Activated T-cell treated with anti-CD3 and anti-CD28 coated beads, Interleukin-2, amount 50 U/mL, for 24 hours (primary cell): ENCODE measurements at regions not wholly inside any gene's neighbourhood (a gene's known extent, or its start where the extent isn't known, plus 50 kb on each side); places are given as distances from the start of the nearest gene placed in this dataset.
"Not testable (repeated sequence)": the region's sequence is repeated elsewhere in the genome, so short reads cannot be mapped to it uniquely, and the experiment has no call there.

ENCODE experiments used
- DNase-seq: peaks from one replicate; pipeline ENCODE4 v3.0.0-alpha.2; 2020
- H3K27ac Mint-ChIP-seq: 2 replicates; pipeline ENCODE4 v1.8.0; 2020; ENCODE audit warnings: mild to moderate bottlenecking, mixed read lengths
- H3K27me3 Mint-ChIP-seq: 2 replicates; pipeline ENCODE4 v1.8.0; 2020; ENCODE audit warnings: mixed read lengths
- H3K36me3 Mint-ChIP-seq: 2 replicates; pipeline ENCODE4 v1.8.0; 2020; ENCODE audit warnings: low read depth, mixed read lengths
- H3K4me1 Mint-ChIP-seq: 2 replicates; pipeline ENCODE4 v1.8.0; 2020; ENCODE audit warnings: low read depth, mixed read lengths
- H3K4me3 Mint-ChIP-seq: 2 replicates; pipeline ENCODE4 v1.8.0; 2020; ENCODE audit warnings: mild to moderate bottlenecking, moderate library complexity, mixed read lengths
- H3K9me3 Mint-ChIP-seq: 2 replicates; pipeline ENCODE4 v1.8.0; 2020; ENCODE audit warnings: mixed read lengths

GRCh38 chr6:153984811-153985210 lies 54.2 kb upstream of the OPRM1 start:
- no peak overlapping the region for H3K4me3 Mint-ChIP-seq
- H3K36me3 Mint-ChIP-seq, result no peaks in the 10 kb centered on the region
- peaks cover 6% of the 10 kb centered on the region for H3K27me3 Mint-ChIP-seq
- no peak overlapping the region for H3K27ac Mint-ChIP-seq
- no peaks in the 10 kb centered on the region for H3K9me3 Mint-ChIP-seq
- DNase-seq, result no peak
- no peaks in the 10 kb centered on the region for H3K4me1 Mint-ChIP-seq

- Mint-ChIP-seq H3K9me3 (peaks cover 2% of the 10 kb centered on the region), H3K4me1 (peaks cover 5% of the 10 kb centered on the region), H3K27me3 (peaks cover 6% of the 10 kb centered on the region), H3K4me3 (no peak overlapping the region), H3K36me3 (no peaks in the 10 kb centered on the region), H3K27ac (no peak overlapping the region)
- no peak for DNase-seq
Measured at GRCh38 chr6:153980171-153980570, 58.9 kb upstream of the OPRM1 start.

- H3K4me1 Mint-ChIP-seq, DNase-seq, H3K27me3 Mint-ChIP-seq, H3K9me3 Mint-ChIP-seq, H3K4me3 Mint-ChIP-seq, H3K36me3 Mint-ChIP-seq, H3K27ac Mint-ChIP-seq: not testable (repeated sequence)
Measured at GRCh38 chr6:153978911-153979548, 60.0 kb upstream of the OPRM1 start.

- H3K9me3 Mint-ChIP-seq, result peaks cover 2% of the 10 kb centered on the region
- peaks cover 5% of the 10 kb centered on the region for H3K4me1 Mint-ChIP-seq
- no peak overlapping the region for H3K4me3 Mint-ChIP-seq
- H3K36me3 Mint-ChIP-seq, result no peaks in the 10 kb centered on the region
- DNase-seq, result no peak
- H3K27ac Mint-ChIP-seq, result no peak overlapping the region
- H3K27me3 Mint-ChIP-seq, result no peaks in the 10 kb centered on the region
Measured at GRCh38 chr6:153976921-153977693, 61.9 kb upstream of the OPRM1 start.

- H3K4me3 Mint-ChIP-seq, result no peak overlapping the region
- H3K36me3 Mint-ChIP-seq, result no peaks in the 10 kb centered on the region
- no peak for DNase-seq
- no peaks in the 10 kb centered on the region for H3K9me3 Mint-ChIP-seq
- H3K27me3 Mint-ChIP-seq, result no peaks in the 10 kb centered on the region
- no peak overlapping the region for H3K27ac Mint-ChIP-seq
- H3K4me1 Mint-ChIP-seq, result peaks cover 13% of the 10 kb centered on the region
Measured at GRCh38 chr6:153966001-153966400, 73.0 kb upstream of the OPRM1 start.

- Mint-ChIP-seq H3K27ac (no peak overlapping the region), H3K4me1 (peaks cover 13% of the 10 kb centered on the region), H3K9me3 (no peaks in the 10 kb centered on the region), H3K4me3 (no peak overlapping the region), H3K36me3 (no peaks in the 10 kb centered on the region), H3K27me3 (no peaks in the 10 kb centered on the region)
- DNase-seq, result no peak
Measured at GRCh38 chr6:153963352-153963751, 75.7 kb upstream of the OPRM1 start.

GRCh38 chr6:153962555-153962954 lies 76.5 kb upstream of the OPRM1 start:
- no peaks in the 10 kb centered on the region for H3K27me3 Mint-ChIP-seq
- peaks cover 13% of the 10 kb centered on the region for H3K4me1 Mint-ChIP-seq
- H3K27ac Mint-ChIP-seq, result no peak overlapping the region
- no peak overlapping the region for H3K4me3 Mint-ChIP-seq
- no peak for DNase-seq
- no peaks in the 10 kb centered on the region for H3K36me3 Mint-ChIP-seq
- H3K9me3 Mint-ChIP-seq, result no peaks in the 10 kb centered on the region

- DNase-seq, result no peak
- Mint-ChIP-seq H3K27ac (no peak overlapping the region), H3K36me3 (no peaks in the 10 kb centered on the region), H3K9me3 (no peaks in the 10 kb centered on the region), H3K27me3 (no peaks in the 10 kb centered on the region), H3K4me1 (peaks cover 4% of the 10 kb centered on the region), H3K4me3 (no peak overlapping the region)
Measured at GRCh38 chr6:153960741-153961140, 78.3 kb upstream of the OPRM1 start.

GRCh38 chr6:153960281-153960680 lies 78.8 kb upstream of the OPRM1 start:
- Mint-ChIP-seq H3K27ac (no peak overlapping the region), H3K27me3 (no peaks in the 10 kb centered on the region), H3K9me3 (no peaks in the 10 kb centered on the region), H3K36me3 (no peaks in the 10 kb centered on the region), H3K4me3 (no peak overlapping the region), H3K4me1 (peaks cover 2% of the 10 kb centered on the region)
- DNase-seq, result no peak

- no peak for DNase-seq
- H3K4me3 Mint-ChIP-seq, result no peak overlapping the region
- H3K27ac Mint-ChIP-seq, result no peak overlapping the region
- H3K36me3 Mint-ChIP-seq, result no peaks in the 10 kb centered on the region
- H3K9me3 Mint-ChIP-seq, result peaks cover 2% of the 10 kb centered on the region
- peaks cover 2% of the 10 kb centered on the region for H3K4me1 Mint-ChIP-seq
- H3K27me3 Mint-ChIP-seq, result no peaks in the 10 kb centered on the region
Measured at GRCh38 chr6:153959276-153959675, 79.8 kb upstream of the OPRM1 start.

- Mint-ChIP-seq H3K27me3 (no peaks in the 10 kb centered on the region), H3K4me3 (no peak overlapping the region)
Measured at GRCh38 chr6:153958860-153959259, 80.2 kb upstream of the OPRM1 start.

GRCh38 chr6:153957394-153957793 lies 81.6 kb upstream of the OPRM1 start:
- H3K4me1 Mint-ChIP-seq, result no peaks in the 10 kb centered on the region
- peaks cover 2% of the 10 kb centered on the region for H3K9me3 Mint-ChIP-seq
- DNase-seq, result no peak
- H3K27me3 Mint-ChIP-seq, result no peaks in the 10 kb centered on the region
- no peaks in the 10 kb centered on the region for H3K36me3 Mint-ChIP-seq
- H3K27ac Mint-ChIP-seq, result no peak overlapping the region
- no peak overlapping the region for H3K4me3 Mint-ChIP-seq

More at GRCh38 chr6:153958860-153959259, 80.2 kb upstream of the OPRM1 start:
- Mint-ChIP-seq H3K4me1 (peaks cover 2% of the 10 kb centered on the region), H3K27ac (no peak overlapping the region), H3K9me3 (peaks cover 2% of the 10 kb centered on the region), H3K36me3 (no peaks in the 10 kb centered on the region)
- DNase-seq, result no peak

- Mint-ChIP-seq H3K4me3 (no peak overlapping the region), H3K36me3 (no peaks in the 10 kb centered on the region), H3K27me3 (no peaks in the 10 kb centered on the region), H3K27ac (no peak overlapping the region), H3K4me1 (no peaks in the 10 kb centered on the region), H3K9me3 (peaks cover 2% of the 10 kb centered on the region)
- DNase-seq, result no peak
Measured at GRCh38 chr6:153956808-153957207, 82.2 kb upstream of the OPRM1 start.

- H3K27ac Mint-ChIP-seq, result no peak overlapping the region
- DNase-seq, result no peak
- H3K9me3 Mint-ChIP-seq, result peaks cover 2% of the 10 kb centered on the region
- no peak overlapping the region for H3K4me3 Mint-ChIP-seq
- no peaks in the 10 kb centered on the region for H3K36me3 Mint-ChIP-seq
- H3K27me3 Mint-ChIP-seq, result peaks cover 4% of the 10 kb centered on the region
- no peaks in the 10 kb centered on the region for H3K4me1 Mint-ChIP-seq
Measured at GRCh38 chr6:153949616-153950015, 89.4 kb upstream of the OPRM1 start.

GRCh38 chr6:153947808-153948447 lies 91.1 kb upstream of the OPRM1 start:
- H3K27me3 Mint-ChIP-seq, result peaks cover 4% of the 10 kb centered on the region
- H3K4me3 Mint-ChIP-seq, result no peak overlapping the region
- H3K27ac Mint-ChIP-seq, result no peak overlapping the region
- DNase-seq, result no peak
- H3K4me1 Mint-ChIP-seq, result no peaks in the 10 kb centered on the region
- H3K9me3 Mint-ChIP-seq, result no peaks in the 10 kb centered on the region
- no peaks in the 10 kb centered on the region for H3K36me3 Mint-ChIP-seq
